HG03354 (cell line): ENCODE measurements at regions not wholly inside any gene's neighbourhood (a gene's known extent, or its start where the extent isn't known, plus 50 kb on each side); places are given as distances from the start of the nearest gene placed in this dataset.

Experiments used
- ATAC-seq: cut with Tn5 transposase; IDR thresholded peaks from one replicate; pipeline ENCODE4 v1.9.1; 2021; ENCODE audit warnings: mild to moderate bottlenecking; ENCODE audit not compliant: unreplicated experiment, poor library complexity, severe bottlenecking

GRCh38 chr1:96962216-96962615, 240.6 kb downstream of the PTBP2 start:
- ATAC-seq: no peak

GRCh38 chr1:96962751-96963211, 241.2 kb downstream of the PTBP2 start:
- no peak for ATAC-seq

- ATAC-seq: no peak
Observed at GRCh38 chr1:96964761-96965160, 243.2 kb downstream of the PTBP2 start.

DNA sequence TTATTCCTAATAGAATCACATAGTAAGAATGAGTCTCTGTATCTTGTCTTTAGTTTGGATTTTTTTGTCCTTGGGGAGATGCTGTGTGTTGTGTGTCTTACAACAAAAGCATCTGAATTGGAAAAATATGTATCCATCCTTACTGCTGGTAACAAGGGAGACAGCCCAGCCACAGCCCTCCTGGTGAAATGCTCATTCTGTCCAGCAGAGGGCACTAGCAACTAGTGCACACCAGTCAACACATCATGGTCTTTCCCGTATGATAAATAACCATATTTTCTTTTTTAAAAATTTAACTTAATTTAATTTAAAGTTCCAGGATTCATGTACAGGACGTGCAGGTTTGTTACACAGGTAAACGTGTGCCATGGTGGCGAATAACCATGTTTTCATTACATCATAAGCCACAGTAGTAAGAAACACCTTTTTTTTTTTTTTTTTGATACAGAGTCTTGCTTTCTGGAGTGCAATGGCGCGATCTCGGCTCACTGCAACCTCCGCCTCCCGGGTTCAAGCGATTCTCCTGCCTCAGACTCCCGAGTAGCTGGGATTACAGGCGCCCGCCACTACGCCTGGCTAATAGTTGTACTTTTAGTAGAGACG, 245.1 kb downstream of the PTBP2 start:
- peak; percentile 95 for ATAC-seq

DNA sequence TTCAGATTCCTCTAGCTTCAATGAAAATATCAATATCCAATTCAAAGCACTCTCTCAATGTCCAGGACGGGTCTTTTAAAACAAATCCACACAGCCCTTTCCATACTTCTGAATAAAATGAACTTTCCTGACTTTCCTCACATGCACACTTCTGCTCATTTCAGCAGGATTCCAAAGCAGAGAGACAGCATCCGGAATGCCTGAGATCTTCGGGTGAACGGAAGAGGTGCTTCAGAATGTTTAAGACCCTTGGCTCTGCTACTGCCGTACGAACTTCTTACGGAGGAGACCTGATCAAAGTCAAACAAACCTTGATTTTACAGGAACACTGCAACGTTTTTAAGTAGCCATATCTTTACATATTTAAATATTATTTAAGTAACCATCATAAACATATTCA, 245.7 kb downstream of the PTBP2 start:
- no peak for ATAC-seq

DNA sequence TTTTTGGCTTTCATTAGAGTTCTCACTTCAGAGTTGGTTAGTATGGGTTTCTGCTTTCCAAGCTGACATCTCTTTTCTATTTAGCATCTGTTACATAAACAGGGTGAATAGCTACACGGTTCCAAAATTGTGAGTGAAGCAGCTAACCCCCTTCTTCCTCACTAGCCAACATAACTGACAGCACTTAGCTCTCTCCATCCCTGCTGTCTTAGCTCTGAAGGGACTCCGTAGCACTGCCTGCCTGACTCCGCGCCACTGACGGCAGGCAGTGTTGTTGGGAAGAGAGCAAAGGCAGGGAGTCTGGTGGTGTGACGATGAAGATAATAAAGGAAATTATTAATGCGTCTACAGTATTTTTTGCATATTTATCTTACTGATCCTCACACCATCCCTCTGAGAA, 247.0 kb downstream of the PTBP2 start:
- ATAC-seq: no peak

- ATAC-seq: no peak
Observed at GRCh38 chr1:96968983-96969382, 247.4 kb downstream of the PTBP2 start.

GRCh38 chr1:96969656-96970163, 248.1 kb downstream of the PTBP2 start:
- ATAC-seq: no peak

DNA sequence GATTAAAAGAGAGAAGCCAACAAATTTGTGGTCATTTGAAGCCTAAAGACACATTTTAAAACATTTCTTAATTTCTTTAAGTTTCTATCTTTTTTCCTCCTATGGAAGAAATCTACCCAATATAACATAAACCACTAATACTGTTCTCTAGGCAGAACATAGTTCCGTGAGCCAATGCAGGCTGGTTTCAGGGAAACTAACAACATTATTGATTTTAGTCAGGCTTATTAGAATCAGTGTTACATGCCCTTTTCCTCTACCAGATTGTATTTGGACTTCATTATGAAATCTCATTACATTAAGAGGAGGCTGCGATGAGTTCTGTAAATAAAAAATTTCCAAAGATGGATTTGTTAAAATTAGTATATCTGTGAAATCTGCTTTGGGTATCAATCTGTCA, 249.9 kb downstream of the PTBP2 start:
- ATAC-seq: no peak

DNA sequence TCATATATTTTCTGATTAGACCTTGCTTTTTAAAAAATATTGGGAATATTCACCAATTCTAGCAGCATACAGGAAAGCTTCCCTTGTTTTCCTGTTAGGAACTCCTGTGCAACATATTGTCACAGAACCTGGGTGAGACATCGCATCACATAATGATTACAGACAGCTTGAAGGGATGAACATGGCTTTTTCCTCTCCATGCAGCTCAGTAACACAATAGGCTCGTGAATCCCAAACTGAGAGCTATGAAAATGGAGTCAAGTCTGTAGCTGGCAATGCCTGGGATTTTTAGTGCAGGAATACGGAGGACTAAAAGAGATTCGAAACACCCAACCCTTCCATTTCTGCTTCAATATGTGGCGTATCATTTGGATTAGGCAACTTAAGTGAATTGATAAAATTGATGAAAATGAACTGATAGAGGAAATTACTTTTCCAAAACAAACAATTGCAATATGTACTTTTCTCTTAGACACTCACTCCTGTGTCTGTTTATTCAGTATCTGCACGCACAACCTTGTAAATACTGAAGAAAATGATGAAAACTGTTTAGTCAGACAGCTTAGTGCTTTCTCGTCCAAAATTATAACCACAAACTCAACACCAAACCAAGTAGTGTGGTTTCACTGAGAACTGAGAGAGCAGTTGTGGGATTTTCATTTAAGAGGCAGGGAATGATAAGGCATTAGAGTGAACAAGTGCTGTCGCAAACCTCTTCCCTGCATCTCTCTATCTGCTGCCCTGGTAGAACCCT, 250.4 kb downstream of the PTBP2 start:
- no peak for ATAC-seq

DNA sequence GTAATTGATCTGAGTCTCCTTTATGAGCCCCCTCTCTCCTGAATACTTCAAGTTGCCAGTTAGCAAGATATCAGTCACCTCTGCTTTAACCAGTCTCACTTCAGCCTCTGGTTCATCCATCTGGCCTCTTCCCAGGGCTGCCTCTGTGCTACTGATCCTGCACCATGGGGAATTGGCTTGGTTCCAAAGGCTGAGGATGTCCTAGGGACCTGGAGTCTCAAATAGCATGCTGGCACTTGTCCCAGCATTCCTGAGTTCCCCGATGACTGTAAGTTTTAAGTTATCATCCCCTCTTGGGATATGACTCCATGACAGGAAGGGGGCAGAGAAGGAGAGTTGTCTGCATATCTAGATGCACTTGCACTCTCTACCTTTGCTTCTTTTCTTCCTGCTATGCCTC, 252.0 kb downstream of the PTBP2 start:
- ATAC-seq: no peak

DNA sequence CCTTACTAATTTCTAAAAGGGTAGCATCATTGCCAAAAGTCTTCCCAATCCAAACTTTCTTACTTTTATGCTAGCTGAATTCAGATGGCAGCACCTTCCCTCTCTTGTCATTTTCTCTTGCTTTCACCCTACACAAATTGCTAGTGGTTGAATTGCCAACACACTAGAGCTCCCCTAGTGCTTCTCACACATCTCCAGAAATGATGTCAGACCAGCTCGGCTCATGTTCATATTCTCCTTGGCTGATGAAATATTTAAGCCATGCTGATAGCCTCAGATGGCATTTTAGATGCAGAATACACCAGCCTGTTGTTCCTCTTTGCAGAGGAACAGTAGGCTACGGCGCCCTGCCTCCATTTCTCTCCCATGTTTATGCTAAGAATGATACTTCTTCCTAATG, 256.9 kb downstream of the PTBP2 start:
- no peak for ATAC-seq

DNA sequence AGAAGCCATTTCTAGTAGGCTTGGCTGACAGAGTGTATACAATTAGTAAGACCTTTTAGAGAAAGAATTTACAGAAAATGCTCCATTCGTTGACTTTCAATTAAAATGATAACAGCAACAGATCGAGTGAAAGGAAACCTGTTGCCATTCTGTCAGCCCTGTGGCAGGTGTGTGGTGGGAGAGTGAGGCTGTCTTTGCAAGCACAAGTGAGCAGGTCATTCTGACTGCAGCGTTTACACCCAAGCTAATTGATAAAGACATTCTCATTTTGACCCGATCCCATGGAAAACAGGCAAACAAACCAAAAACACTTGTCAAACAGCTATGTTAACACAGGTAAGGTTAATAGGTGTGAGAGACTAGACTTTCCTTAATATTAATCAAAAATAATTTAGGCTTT, 257.3 kb downstream of the PTBP2 start:
- ATAC-seq: no peak

GRCh38 chr1:96979304-96980268, 258.0 kb downstream of the PTBP2 start:
- no peak for ATAC-seq

DNA sequence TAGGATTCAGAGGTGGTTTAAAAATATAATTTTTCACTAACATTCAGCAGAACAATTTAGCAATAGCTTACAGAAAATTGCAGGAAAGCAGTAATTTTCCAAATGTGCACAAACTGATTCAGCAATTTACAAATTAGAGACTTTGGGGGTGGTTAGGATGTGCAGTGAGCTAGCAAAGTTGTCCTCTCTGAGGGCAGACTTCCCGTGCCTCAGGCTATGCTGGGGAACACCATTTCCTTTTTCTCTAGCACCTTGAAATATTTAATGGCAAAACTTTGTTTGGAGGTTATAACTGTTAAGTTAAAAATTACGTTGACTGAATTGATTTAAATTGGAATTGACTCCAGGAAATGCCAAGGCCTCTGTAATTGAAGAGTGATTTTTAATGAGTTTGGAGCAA, 258.9 kb downstream of the PTBP2 start:
- ATAC-seq: no peak

DNA sequence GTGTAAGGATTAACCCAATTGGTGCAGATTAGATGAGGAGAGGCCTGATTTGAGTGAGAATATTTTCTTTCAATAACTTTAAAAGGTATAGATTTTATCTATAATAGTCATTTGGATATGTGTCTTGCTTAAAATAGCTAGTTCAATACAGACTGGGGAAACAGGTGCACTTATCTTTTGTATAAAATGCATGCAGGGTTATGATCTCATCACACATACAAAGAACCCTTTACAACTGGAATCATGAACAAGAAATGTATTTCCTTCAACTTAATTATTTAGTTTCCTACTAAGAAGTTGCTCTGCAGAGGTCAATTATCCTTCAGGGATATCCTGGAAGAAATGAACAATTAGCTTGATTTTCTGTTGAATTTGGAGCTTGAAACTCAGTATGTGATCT, 259.6 kb downstream of the PTBP2 start:
- ATAC-seq: no peak

GRCh38 chr1:96982118-96982517, 260.5 kb downstream of the PTBP2 start:
- no peak for ATAC-seq

DNA sequence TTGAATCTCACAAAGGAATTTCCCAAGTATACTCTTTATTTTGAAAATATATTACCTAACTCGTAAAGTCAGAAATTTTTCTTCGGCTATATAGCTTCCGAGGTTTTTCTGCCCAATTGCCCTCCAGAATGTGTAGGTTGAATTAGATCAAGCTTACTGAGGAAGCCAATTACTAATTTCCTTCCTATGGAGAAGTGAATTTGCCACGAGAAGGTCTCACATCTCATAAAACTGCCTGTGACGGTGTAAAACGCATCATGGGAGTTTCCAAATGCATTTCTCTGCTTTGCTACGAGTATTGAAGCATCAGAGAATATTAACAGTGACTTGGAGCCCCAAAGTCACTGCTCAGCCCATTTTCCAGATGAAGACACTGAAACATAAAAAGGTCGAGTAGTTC, 262.3 kb downstream of the PTBP2 start:
- no peak for ATAC-seq

DNA sequence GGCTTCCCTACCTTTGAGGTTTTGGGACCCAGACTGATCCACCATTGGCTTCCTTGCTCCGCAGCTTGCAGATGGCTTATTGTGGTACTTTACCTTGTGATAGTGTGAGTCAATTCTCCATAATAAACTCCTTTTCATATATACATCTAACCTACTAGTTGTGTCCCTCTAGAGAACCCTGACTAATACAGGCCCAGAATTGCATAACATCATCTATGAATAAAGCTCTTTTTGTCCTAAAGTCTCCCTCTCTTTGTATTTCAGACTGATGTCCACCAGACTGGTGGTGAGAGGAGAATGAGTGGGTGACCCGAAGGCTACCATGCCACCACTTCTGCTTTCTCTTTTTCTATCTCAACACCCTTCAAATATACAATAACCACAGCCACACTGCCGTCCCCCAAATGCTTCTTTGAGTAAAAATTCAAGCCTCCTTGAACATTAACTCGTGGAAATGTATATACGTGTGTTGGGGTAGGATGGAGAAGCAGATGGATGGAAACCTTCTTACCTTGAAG, 265.7 kb downstream of the PTBP2 start:
- no peak for ATAC-seq

DNA sequence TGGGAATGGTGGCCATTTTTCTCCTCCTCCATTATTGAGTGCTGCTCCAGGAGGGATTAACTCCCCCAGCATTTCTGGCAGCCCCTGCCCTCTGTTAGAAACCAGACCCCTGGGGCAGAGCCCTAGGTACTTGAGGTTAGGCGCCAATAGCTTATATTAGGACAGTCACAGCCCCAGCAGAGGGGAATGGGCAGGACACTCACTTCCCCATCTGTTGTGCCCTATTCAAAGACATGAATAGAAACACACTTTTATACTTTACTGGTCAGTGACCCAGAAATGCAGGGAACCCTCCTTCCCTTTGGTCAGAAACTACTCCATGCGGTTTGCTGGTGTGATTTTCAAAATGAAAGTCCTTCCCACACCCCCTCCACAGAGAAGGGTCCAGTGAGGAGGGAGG, 267.7 kb downstream of the PTBP2 start:
- no peak for ATAC-seq
